ENCODE measurements at regions not wholly inside any gene's neighbourhood (a gene's known extent, or its start where the extent isn't known, plus 50 kb on each side); places are given as distances from the start of the nearest gene placed in this dataset.

DNA sequence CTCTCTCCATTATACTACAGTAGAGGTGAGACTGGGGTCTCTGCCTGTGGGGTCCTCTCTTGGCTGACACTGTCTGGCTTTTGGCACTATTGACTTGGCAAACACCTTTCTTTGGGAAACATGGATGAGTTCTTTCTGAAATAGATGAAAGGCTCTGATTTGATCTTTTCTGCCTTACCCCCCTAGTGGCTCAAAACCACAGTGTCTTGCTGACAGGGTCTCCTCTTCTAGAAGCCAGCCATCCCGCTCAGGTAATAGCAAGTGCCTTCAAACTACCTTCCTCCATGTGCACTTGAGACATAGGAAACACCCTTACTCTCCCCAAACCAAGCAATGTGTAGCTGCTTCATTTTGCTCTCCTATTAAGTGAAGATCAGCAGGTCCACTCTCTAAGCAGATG lies 260.4 kb downstream of the BRINP2 start:
- Histone ChIP-seq H3K27ac (ENCODE audit: low read depth in 1 of 2, low read length in 2 of 2) (no peak overlapping the region), H3K9me3 (ENCODE audit: control insufficient read depth in 4 of 4, low read length in 3 of 4) (no peaks in the 10 kb centered on the region), H3K27me3 (ENCODE audit: control insufficient read depth in 4 of 4, insufficient read depth in 4 of 4, low read length in 3 of 4) (peaks cover 0 to 4% (median 0%) of the 10 kb centered on the region in 4 donors), H3K4me3 (ENCODE audit: low read depth in 1 of 3, low read length in 3 of 3) (no peak overlapping the region), H3K9ac (ENCODE audit: low read depth in 1 of 2, low read length in 2 of 2) (no peak overlapping the region), H3K36me3 (ENCODE audit: control insufficient read depth in 4 of 4, insufficient read depth in 3 of 4, low read depth in 1 of 4, low read length in 3 of 4) (no peaks in the 10 kb centered on the region), H3K4me1 (ENCODE audit: control insufficient read depth in 4 of 4, insufficient read depth in 4 of 4, low read length in 3 of 4) (no peaks in the 10 kb centered on the region)
- DNase-seq (ENCODE audit: low spot score) = no peak
- no peak for TF ChIP-seq NR2F2 (IDR thresholded peaks at IDR 0.05)
- TF ChIP-seq MAX (IDR thresholded peaks at IDR 0.05) = no peak
- TF ChIP-seq, protein P1, sequence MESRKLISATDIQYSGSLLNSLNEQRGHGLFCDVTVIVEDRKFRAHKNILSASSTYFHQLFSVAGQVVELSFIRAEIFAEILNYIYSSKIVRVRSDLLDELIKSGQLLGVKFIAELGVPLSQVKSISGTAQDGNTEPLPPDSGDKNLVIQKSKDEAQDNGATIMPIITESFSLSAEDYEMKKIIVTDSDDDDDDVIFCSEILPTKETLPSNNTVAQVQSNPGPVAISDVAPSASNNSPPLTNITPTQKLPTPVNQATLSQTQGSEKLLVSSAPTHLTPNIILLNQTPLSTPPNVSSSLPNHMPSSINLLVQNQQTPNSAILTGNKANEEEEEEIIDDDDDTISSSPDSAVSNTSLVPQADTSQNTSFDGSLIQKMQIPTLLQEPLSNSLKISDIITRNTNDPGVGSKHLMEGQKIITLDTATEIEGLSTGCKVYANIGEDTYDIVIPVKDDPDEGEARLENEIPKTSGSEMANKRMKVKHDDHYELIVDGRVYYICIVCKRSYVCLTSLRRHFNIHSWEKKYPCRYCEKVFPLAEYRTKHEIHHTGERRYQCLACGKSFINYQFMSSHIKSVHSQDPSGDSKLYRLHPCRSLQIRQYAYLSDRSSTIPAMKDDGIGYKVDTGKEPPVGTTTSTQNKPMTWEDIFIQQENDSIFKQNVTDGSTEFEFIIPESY (IDR thresholded peaks at IDR 0.05) = no peak
- TF ChIP-seq SP1 (IDR thresholded peaks at IDR 0.05) = no peak
- TF ChIP-seq JUND (IDR thresholded peaks at IDR 0.05) = no peak
- no peak for TF ChIP-seq YY1 (IDR thresholded peaks at IDR 0.05)
- TF ChIP-seq, protein P2, sequence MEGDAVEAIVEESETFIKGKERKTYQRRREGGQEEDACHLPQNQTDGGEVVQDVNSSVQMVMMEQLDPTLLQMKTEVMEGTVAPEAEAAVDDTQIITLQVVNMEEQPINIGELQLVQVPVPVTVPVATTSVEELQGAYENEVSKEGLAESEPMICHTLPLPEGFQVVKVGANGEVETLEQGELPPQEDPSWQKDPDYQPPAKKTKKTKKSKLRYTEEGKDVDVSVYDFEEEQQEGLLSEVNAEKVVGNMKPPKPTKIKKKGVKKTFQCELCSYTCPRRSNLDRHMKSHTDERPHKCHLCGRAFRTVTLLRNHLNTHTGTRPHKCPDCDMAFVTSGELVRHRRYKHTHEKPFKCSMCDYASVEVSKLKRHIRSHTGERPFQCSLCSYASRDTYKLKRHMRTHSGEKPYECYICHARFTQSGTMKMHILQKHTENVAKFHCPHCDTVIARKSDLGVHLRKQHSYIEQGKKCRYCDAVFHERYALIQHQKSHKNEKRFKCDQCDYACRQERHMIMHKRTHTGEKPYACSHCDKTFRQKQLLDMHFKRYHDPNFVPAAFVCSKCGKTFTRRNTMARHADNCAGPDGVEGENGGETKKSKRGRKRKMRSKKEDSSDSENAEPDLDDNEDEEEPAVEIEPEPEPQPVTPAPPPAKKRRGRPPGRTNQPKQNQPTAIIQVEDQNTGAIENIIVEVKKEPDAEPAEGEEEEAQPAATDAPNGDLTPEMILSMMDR (IDR thresholded peaks at IDR 0.05; ENCODE audit: low read depth, low read length, missing input control) = no peak
- 74% methylated on average over 1 of the region's 1 CpG for WGBS

DNA sequence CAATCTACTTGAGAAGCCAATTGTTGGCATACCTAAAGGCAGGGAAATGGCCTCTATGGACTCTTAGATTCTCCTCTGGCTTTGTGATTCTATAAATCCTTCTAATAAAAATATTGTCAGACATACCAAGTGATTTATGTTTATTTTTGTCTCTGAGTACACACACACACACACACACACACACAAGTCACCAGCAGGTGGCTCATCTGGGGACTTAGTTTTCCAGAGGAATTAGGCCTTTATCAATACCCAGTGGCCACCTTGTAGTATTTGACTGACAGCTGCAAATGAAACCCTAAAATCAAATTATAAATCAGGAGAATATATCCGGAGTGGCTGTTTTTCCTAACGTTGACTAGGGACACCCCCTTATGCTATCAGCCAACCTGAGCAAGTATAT lies 258.5 kb downstream of the BRINP2 start:
- Histone ChIP-seq H3K9me3 (ENCODE audit: control insufficient read depth in 4 of 4, low read length in 3 of 4) (no peaks in the 10 kb centered on the region), H3K36me3 (ENCODE audit: control insufficient read depth in 4 of 4, insufficient read depth in 3 of 4, low read depth in 1 of 4, low read length in 3 of 4) (no peaks in the 10 kb centered on the region), H3K27ac (ENCODE audit: low read depth in 1 of 2, low read length in 2 of 2) (no peak overlapping the region), H3K4me1 (ENCODE audit: control insufficient read depth in 4 of 4, insufficient read depth in 4 of 4, low read length in 3 of 4) (no peaks in the 10 kb centered on the region), H3K9ac (ENCODE audit: low read depth in 1 of 2, low read length in 2 of 2) (no peak overlapping the region), H3K27me3 (ENCODE audit: control insufficient read depth in 4 of 4, insufficient read depth in 4 of 4, low read length in 3 of 4) (peaks cover 0 to 4% (median 0%) of the 10 kb centered on the region in 4 donors), H3K4me3 (ENCODE audit: low read depth in 1 of 3, low read length in 3 of 3) (no peak overlapping the region)
- 74% methylated on average over 2 of the region's 2 CpGs for WGBS
- no peak for DNase-seq (ENCODE audit: low spot score)
- TF ChIP-seq RAD21 (IDR thresholded peaks at IDR 0.05) (peak; percentile 35 to 56), NR2F2 (IDR thresholded peaks at IDR 0.05) (no peak), FOXA1 (IDR thresholded peaks at IDR 0.05) (no peak), JUND (IDR thresholded peaks at IDR 0.05) (no peak)
- TF ChIP-seq, protein P2 (IDR thresholded peaks at IDR 0.05; ENCODE audit: low read depth, low read length, missing input control) = peak; percentile 23

DNA sequence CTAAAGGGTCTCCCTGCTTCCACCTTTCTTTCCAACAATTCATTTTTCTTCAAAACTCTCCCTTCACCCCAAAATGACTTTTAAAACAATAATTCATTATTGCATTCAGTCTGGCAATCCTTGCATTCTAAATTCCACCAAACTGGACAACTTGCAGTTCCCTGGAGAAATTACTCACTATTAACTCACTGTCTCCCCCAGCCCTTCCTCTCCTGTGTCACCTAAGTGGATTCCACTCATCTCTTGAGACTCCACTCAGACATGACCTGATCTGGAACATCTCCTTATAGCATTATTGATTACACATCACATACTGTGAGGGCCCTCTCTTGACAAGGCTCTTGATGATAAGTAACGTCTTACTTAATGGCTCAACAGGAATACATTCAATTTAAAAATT lies 257.1 kb downstream of the BRINP2 start:
- H3K4me1 ChIP-seq (ENCODE audit: control insufficient read depth in 4 of 4, insufficient read depth in 4 of 4, low read length in 3 of 4) = no peaks in the 10 kb centered on the region
- H3K4me3 ChIP-seq (ENCODE audit: low read depth in 1 of 3, low read length in 3 of 3) = no peak overlapping the region
- H3K27me3 ChIP-seq (ENCODE audit: control insufficient read depth in 4 of 4, insufficient read depth in 4 of 4, low read length in 3 of 4) = peaks cover 0 to 4% (median 0%) of the 10 kb centered on the region in 4 donors
- no peak overlapping the region for H3K27ac ChIP-seq (ENCODE audit: low read depth in 1 of 2, low read length in 2 of 2)
- H3K36me3 ChIP-seq (ENCODE audit: control insufficient read depth in 4 of 4, insufficient read depth in 3 of 4, low read depth in 1 of 4, low read length in 3 of 4) = no peaks in the 10 kb centered on the region
- no peaks in the 10 kb centered on the region for H3K9me3 ChIP-seq (ENCODE audit: control insufficient read depth in 4 of 4, low read length in 3 of 4)
- DNase-seq (ENCODE audit: low spot score) = no peak
- no peak for TF ChIP-seq RAD21 (IDR thresholded peaks at IDR 0.05)
- TF ChIP-seq REST (IDR thresholded peaks at IDR 0.05) = no peak
- TF ChIP-seq SP1 (IDR thresholded peaks at IDR 0.05) = no peak
- TF ChIP-seq, protein P2 (IDR thresholded peaks at IDR 0.05; ENCODE audit: low read depth, low read length, missing input control) = no peak
- H3K9ac ChIP-seq (ENCODE audit: low read depth in 1 of 2, low read length in 2 of 2) = no peak overlapping the region
- 84% methylated on average over 1 of the region's 1 CpG for WGBS
